HG02870 (cell line): ENCODE measurements at regions not wholly inside any gene's neighbourhood (a gene's known extent, or its start where the extent isn't known, plus 50 kb on each side); places are given as distances from the start of the nearest gene placed in this dataset.
A peak's percentile ranks its signal among the peaks of the same experiment; 100 is the strongest.
"Not testable (repeated sequence)": the region's sequence is repeated elsewhere in the genome, so short reads cannot be mapped to it uniquely, and the experiment has no call there.

Experiments
- ATAC-seq: cut with Tn5 transposase; IDR thresholded peaks from one replicate; pipeline ENCODE4 v1.9.1; 2021; ENCODE audit warnings: mild to moderate bottlenecking, moderate library complexity; ENCODE audit not compliant: unreplicated experiment

DNA sequence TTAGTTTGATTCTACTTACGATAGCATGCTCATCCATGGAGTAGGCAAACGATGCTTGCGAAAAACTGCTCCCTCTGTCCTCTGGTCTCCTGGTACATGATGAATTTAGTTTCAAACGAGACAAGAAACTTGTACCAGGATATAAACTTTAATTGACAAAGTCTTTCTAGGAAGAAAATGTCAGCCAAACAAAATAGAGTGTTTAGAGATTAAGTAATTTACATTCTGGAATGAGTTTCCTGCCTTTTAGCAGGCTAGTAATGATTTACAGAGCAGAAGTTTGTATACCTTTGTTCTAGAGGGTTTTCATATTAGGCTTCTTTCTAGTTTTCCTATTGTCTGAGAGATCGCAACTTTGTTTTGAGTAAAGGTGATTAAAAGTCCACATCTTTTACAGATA, 206.9 kb downstream of the RPL10L start:
- ATAC-seq, result no peak

DNA sequence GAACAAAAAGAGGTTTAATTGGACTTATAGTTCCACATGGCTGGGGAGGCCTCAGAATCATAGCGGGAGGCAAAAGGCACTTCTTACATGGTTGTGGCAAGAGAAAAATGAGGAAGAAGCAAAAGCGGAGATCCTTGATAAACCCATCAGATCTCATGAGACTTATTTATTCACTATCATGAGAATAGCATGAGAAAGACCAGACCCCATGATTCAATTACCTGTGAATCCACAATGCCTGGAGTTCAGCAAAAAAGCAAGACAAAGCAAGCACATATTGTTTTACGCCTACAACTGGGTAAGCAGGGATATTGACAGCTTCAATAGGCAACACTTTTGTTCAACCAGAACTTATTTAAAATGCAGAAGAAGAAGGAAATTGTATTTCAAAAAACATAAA, 218.2 kb downstream of the RPL10L start:
- ATAC-seq, result no peak

DNA sequence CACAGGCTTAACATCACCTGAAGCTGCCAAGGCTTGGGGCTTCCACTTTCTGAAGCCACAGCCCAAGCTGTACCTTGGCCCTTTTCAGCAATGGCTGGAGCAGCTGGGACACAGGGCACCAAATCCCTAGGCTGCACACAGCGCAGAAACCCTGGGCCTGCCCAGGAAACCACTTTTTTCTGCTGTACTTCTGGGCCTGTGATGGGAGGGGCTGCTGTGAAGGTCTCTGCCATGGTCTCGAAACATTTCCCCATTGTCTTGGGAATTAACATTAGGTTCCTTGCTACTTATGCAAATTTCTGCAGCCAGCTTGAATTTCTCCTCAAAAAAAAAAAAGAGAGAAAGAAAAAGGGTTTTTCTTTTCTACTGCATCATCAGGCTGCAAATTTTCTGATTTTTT, 219.1 kb downstream of the RPL10L start:
- ATAC-seq, result no peak

DNA sequence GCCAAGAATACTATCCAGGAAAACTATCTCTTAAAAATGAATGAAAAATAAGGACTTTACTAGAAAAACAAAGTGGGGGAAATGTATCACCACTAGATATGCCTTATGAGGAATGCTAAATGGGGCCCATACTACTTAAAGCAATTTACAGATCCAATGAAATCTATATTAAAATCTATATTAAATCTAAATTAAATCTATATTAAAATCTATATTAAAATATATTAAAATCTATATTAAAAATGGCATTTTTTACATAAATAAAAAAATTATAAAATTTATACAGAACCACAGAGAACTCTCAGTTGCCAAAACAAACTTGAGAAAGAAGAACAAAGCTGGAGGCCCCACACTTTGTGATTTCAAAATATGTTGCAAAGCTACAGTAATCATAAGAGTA, 234.5 kb downstream of the RPL10L start:
- no peak for ATAC-seq

DNA sequence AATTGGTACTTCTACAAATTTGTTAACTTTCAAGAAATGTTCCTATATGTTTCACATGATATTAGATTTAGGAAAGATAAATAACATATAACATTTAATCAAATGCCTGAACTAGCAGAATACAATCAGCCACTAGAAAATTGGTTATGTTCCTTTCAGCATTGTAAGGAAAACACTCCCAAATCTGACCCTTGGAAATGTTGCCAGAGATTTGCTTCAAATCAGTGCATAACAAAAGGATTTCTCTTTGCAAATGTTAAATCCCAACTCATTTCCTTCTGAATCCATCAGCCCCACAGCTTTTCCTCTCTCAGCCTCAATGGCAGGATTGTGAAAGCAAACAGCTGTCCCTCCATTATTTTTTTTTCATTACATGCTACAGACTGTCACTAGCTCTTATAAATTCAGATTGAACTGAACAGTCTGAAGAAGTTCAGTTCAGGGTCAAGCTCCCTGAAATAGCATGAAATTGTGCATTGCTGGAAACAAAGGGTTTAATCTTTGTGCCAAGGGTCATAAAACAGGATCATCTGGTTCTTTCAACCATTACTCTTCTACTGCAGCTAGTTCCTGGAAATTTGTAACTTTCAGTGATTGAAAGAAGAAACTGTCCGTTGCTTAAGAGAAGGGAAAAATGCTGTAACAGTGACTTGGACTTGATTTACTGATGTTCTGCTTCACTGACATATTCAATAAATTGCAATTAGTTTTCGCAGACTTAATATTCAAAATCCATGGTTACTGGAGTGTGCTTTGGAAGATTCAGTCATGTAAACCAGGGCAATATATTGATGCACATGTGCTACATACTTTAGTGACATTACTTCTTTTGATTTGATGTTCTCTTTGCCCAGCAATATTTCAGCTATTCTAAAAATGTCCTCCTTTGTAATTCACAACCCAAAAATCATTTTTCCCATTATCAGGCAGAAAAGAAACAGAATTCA, 246.4 kb downstream of the RPL10L start:
- ATAC-seq, result no peak

DNA sequence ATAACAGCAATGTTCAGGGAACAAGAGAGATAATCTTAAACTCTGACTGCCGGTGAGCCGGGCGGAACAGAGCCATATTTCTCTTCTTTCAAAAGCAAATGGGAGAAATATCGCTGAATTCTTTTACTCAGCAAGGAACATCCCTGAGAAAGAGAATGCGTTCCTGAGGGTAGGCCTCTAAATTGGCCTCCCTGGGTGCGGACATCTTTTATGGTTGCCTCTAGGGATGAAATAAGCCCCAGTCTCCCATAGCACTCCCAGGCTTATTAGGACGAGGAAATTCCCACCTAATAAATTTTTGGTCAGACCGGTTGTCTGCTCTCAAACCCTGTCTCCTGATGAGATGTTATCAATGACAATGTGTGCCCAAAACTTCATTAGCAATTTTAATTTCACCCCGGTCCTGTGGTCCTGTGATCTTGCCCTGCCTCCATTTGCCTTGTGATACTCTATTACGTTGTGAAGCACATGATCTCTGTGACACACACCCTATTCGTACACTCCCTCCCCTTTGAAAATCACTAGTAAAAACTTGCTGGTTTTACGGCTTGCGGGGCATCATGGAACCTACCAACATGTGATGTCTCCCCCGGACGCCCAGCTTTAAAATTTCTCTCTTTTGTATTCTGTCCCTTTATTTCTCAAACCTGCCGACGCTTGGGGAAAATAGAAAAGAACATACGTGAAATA, 249.4 kb downstream of the RPL10L start:
- not testable (repeated sequence) for ATAC-seq

DNA sequence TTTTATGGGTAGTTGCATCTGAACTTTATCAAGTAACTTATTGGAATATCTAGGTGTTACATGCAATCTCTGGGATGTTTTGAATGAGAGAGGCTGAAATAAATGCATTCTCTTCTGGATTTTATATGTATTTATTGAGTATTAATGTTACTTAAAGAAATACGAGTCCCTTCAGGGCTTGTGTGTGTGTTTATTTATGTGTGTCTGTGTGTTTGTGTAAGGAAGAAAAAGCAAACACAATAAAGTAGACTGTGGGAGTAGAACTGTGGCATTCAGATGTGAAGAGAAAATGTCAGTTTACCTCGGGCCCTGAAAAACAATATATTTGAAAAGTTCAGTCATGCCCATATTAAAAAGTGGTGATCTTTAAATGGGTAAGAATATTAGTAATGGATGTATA, 250.5 kb downstream of the RPL10L start:
- no peak for ATAC-seq

DNA sequence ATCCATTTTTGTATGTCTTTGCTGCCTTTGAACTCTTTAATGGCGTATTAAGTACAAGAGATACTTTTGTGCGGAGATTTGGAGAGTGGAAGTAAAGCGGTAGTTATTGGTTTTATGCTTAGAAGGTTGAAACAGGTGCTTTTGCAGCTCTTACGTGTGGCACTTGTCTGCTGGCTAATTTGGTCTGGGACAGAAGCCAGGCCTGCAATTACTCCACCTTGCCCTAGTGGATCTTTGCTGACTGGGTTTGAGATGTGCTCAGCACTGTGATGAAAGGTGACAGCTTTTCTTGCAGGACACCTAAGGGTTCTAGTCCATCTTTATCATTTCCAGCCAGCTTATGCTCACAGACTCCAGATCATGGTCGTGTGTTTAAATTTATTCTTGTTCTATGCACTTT, 252.5 kb downstream of the RPL10L start:
- ATAC-seq, result no peak

DNA sequence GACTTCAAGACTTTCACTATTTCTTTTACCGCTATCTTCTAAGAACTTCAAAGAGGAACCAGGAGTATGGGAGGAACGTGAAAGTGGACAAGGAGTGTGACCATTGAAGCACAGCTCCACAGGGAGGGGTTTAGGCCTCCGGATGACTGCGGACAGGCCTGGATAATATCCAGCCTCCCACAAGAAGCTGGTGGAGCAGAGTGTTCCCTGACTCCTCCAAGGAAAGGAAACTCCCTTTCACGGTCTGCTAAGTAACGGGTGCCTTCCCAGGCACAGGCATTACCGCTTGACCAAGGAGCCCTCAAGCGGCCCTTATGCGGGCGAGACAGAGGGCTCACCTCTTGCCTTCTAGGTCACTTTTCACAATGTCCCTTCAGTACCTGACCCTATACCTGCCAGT, 267.0 kb downstream of the RPL10L start:
- ATAC-seq, result no peak

DNA sequence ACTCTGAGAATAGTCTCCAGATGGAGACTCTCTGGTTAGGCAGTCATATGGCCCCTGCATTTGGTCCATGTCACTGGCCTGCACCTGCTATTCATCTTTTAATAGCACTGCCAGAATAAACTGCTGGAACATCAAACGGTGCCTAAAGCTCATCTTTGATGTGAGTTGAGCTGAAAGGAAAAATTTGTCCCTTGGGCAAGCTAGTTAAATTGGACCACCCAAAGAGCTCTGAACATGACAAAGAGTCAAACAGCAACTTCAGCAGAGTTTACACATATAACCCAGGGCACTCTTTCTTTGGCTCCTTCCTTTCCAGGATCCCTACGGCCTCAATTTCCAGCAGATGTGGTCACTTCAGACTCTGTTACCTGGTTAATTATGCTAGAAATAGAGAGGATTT, 269.9 kb downstream of the RPL10L start:
- ATAC-seq, result no peak

DNA sequence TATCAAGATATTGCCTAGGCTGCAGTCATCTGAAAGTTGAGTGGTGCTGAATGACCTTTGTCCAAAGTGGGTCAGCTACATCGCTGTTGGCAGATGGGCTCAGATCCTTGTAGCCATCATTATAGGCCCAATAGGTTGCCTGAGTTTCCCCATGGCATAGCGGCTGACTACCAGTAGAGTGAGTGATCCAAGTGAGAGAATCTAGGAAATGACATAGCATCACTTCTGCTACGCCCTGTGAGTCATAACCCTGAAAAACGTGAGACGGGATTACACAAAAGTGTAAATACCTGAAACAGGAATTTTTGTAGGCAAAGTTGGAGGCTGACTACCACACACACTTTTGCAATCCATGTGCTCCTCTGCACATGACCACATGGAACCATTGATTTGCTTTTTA, 273.3 kb downstream of the RPL10L start:
- no peak for ATAC-seq

DNA sequence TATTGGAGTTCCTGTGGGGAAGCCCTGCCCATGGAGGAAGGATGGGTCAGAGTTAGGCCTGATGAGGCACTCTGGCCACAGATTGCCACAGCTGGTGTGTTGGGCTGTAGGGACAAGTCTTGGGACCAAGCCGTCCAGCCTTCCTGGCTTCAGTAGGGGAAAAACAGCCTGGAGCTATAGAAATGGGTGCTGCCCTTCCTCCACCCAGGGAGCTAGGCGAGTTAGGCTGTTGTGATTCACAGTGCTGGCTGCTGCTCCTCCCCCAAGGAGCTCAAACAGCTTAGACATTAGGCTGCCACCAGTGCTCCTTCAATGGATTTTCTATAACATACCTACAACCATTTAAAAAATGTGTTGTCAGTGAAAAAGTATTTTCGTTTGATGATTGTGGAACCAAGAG, 274.3 kb downstream of the RPL10L start:
- no peak for ATAC-seq

DNA sequence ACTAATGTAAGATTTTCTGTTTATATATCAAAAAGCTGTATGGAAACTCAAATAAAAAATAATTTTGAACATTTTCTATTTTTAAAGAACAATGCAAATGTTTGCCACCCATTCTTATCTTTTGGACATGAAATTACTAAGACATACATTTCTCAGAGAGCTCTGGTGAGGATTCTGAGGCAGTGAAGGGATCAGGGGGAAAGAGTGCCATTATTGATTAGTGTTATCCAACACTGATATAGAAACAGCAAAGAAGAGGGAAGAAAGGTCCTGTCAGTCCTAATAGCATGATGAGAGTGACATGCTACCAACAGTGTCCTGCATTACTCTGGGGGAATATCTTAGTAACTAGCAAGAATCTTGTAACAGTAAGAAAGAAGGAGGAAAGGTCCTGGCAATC, 282.2 kb downstream of the RPL10L start:
- ATAC-seq, result no peak

DNA sequence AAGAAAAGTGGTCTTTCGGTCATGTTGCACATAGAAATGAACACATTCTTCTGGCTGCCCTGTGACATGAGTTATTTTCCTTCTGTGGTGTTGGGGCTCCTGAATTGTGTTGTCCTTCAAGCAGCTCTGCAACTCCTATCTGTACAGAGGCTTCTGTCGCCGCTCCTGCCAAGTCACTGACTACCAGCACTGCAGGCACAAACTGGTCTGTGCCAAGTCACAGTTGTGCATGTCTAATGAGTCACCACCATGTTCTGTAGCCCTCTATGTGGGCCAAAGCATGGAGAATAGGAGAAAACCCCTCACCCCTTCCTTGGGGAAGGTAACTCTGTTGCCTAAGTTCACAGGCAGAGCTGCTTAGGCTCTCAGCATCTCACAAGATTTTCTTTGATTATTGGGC, 283.3 kb downstream of the RPL10L start:
- ATAC-seq, result no peak

DNA sequence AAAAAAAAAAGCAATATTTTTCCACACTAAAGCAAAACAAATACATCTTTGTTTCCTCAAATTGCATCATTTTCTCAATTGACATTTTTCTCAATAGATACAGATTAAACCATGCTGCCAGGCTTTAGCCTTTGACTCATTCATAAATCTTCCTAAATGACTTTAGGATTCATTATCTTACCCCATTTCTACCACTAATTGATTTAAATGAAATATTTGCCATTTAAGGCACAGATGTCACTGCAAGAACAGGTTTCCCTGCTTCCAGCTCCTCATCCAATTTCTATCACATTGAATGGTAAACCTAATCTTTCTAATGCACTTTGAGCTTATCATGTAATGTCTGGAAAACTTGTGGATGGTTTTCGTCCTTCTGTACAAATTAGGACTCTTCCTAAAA, 298.7 kb downstream of the RPL10L start:
- ATAC-seq, result no peak

DNA sequence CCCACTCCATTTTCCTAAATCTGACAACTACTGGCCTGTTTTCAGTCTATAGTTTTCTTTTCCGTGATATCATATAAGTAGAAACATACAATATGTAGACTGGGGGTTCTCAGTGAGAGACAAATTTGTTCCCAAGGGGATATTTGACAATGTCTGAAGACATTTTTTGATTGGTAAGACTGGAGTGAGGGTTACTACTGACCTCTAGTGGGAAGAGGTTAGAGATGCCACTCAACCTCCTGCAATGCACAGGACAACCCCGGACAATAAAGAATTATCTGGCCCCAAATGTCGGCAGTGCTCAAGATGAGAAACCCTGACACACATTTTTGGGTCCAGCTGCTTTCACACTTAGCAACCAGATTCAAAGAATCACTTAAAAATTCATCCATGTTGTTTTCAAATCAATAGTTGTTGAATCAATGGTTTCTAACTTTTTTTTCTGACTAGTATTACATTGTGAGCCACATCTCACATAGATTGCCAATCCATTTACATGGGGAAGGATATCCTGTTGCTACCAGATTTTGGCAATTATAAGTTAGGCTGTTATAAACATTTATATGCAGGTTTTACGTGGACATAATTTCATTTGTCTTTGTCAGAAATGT, 307.1 kb downstream of the RPL10L start:
- ATAC-seq, result peak; percentile 96

DNA sequence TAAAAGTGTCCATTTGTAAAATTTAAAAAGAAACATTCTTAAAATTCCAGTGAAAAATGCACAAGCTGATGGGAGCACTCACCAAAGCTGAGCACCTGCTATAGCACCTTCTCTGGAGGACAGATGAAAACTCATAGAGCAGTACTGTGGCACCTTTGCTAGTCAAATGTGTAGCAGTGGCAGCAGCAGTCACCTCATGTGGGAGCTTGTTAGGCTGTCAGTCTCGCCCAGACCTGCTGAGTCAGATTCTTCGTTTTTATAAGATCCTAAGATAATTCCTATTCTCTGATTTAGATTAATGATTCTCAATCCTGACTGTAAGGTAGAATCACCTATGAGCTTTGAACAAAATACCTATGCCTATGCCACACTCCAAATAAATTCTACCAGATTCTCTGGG, 325.8 kb downstream of the RPL10L start:
- ATAC-seq, result no peak

DNA sequence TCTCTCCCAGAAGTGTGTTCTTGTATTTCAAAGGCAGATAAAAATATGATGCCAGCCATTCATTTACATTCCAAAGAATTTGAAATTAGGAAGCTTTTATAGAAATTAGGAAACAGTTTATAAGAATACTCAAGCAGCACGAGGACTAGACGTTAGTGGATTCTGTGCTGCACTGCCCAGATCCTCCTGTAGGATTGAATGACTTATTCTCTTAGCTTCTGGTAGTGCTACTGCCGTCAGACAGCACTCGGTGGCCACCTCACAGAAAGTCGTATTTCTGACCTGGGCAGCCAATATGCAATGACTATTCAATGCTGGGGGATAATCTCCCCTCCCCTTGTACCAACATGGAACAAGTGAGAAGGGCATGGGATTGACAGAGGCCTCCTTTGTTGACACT, 326.4 kb downstream of the RPL10L start:
- ATAC-seq, result no peak

DNA sequence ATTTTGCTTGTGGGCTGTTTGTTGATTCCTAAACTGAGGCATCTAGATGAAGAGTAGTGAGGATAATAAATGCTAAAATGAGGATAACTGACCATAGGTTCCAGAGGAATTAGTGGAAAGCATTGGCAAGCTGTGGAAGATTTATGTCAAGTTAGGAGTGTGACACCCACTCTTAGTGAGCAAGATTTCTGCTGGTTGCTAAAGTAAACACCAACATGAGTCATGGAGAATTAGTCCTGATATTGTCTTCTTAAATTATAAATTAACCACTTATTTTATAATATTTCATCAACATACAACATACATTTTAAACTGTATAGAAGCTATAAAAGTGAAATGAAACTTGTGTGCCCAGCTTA, 328.2 kb downstream of the RPL10L start:
- ATAC-seq, result no peak

DNA sequence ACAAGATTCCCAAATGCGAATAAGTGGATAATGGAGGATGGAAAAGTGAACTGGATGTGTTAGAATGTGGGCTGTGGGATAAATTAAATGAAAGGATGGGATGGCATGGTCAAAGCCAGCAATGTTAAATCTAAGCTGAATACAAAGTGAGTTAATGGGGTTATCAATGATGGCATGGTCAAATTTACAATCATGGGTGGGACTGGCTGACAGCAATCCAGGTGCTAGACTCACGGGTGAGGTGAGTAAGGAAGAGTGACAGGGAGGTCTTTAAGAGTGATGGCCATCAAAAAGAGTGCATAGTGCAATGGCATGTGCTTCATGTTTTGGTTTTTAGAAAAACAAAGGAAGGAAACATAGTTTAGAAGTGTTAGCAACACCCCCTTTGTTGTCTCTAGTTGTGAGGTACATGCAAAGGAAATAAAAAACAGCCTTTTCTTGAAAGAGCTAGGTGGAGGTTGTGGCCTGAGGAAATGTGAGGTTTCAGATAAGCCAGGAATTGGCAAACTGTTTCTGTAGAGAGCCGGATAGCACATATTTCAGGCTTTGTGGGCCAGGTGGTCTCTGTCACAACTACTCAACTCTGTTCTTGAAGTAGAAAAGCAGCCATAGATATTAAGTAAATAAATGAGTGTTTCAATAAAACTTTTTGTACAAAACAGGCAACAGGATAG, 328.7 kb downstream of the RPL10L start:
- no peak for ATAC-seq

DNA sequence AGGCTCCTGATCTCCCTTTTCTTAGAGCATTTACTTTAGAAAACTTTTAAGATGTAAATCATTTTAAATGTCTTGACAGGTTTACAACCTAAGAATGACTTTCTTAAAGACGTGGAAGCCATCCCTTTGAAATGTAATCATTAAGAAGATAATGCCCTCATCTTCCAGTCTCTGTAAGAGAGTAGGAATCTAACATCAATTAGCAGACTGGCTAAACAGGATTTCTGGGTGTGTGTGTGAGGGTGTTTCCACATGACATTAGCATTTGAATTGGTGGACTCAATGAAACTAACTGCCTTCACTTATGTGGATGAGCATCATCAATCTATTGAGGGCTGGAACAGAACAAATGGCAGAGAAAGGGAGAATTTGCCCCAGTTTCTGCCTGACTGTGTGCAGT, 329.5 kb downstream of the RPL10L start:
- ATAC-seq, result no peak
